MCF 10A (cell line): ENCODE measurements at regions not wholly inside any gene's neighbourhood (a gene's known extent, or its start where the extent isn't known, plus 50 kb on each side); places are given as distances from the start of the nearest gene placed in this dataset.

Experiments used
- BruUV-seq: library from RNA; stranded (reverse); fragments of 400-500 nt; replicated peaks from 2 replicates; lab custom pipeline; 2021; lab: Mats Ljungman, UMichigan
- CTCF ChIA-PET: fragments of 300-600 bp; sonication (Branson Sonifier 250); formaldehyde crosslinking; extraction: SDS; loops from one replicate; lab custom pipeline; 2021; ENCODE audit warnings: antibody characterized with exemption, inconsistent platforms; lab: Yijun Ruan, JAX
- POLR2A ChIA-PET: fragments of 300-600, 350-650 bp; sonication (Branson Sonifier 250); formaldehyde crosslinking; extraction: SDS; loops from one replicate; lab custom pipeline; 2020; ENCODE audit warnings: antibody characterized with exemption, inconsistent platforms; lab: Yijun Ruan, JAX
- DNase-seq: peaks from one replicate; pipeline ENCODE4 v3.0.0-alpha.2; 2018; ENCODE audit not compliant: unreplicated experiment
- H3K27ac Mint-ChIP-seq: one replicate; pipeline ENCODE4 v1.8.0; 2022; ENCODE audit warnings: mild to moderate bottlenecking, low read depth, mixed read lengths; ENCODE audit not compliant: unreplicated experiment
- H3K27me3 Mint-ChIP-seq: one replicate; pipeline ENCODE4 v1.8.0; 2022; ENCODE audit warnings: mixed read lengths; ENCODE audit not compliant: insufficient read depth, unreplicated experiment
- H3K36me3 Mint-ChIP-seq: one replicate; pipeline ENCODE4 v1.8.0; 2022; ENCODE audit warnings: mild to moderate bottlenecking, moderate library complexity, mixed read lengths; ENCODE audit not compliant: insufficient read depth, unreplicated experiment
- H3K4me1 Mint-ChIP-seq: one replicate; pipeline ENCODE4 v1.8.0; 2022; ENCODE audit warnings: mixed read lengths; ENCODE audit not compliant: insufficient read depth, unreplicated experiment
- H3K4me3 Mint-ChIP-seq: one replicate; pipeline ENCODE4 v1.8.0; 2022; ENCODE audit warnings: mild to moderate bottlenecking, moderate library complexity, mixed read lengths; ENCODE audit not compliant: unreplicated experiment
- H3K9me3 Mint-ChIP-seq: one replicate; pipeline ENCODE4 v1.8.0; 2022; ENCODE audit warnings: mixed read lengths; ENCODE audit not compliant: unreplicated experiment
- CTCF ChIP-seq: fragments of 200-600 bp; IDR thresholded peaks from one replicate; pipeline ENCODE4 v1.8.0; 2022; ENCODE audit warnings: antibody characterized with exemption, mild to moderate bottlenecking; ENCODE audit not compliant: unreplicated experiment
- intact Hi-C: fragments of 100-400 bp; cut with micrococcal nuclease; formaldehyde crosslinking; loops from 2 replicates; pipeline ENCODE4 v1.14.1; 2022

GRCh38 chrX:39171686-39172085, 370.4 kb downstream of the MID1IP1 start:
- H3K27ac Mint-ChIP-seq = no peak overlapping the region
- no peaks in the 10 kb centered on the region for H3K36me3 Mint-ChIP-seq
- ChIA-PET CTCF (no interaction called here), POLR2A (no interaction called here)
- H3K27me3 Mint-ChIP-seq = peaks cover 7% of the 10 kb centered on the region
- TF ChIP-seq CTCF = no peak
- intact Hi-C loops = no loop called here
- no peak overlapping the region for H3K4me3 Mint-ChIP-seq
- H3K9me3 Mint-ChIP-seq = no peaks in the 10 kb centered on the region
- no TSS peak for BruUV-seq
- peaks cover 5% of the 10 kb centered on the region for H3K4me1 Mint-ChIP-seq
- DNase-seq = no peak

GRCh38 chrX:39174241-39174771, 373.0 kb downstream of the MID1IP1 start:
- no peak for DNase-seq
- POLR2A ChIA-PET = no interaction called here
- CTCF ChIA-PET = interaction anchor here (0.5 to 0.7 kb wide), 2 partner anchors 17 to 22 kb away, joined by 3 read pairs; no protein-coding TSS in a partner anchor
- no peak for TF ChIP-seq CTCF
- Mint-ChIP-seq H3K4me1 (peaks cover 5% of the 10 kb centered on the region), H3K9me3 (no peaks in the 10 kb centered on the region), H3K27ac (no peak overlapping the region), H3K4me3 (no peak overlapping the region), H3K36me3 (no peaks in the 10 kb centered on the region), H3K27me3 (peaks cover 33% of the 10 kb centered on the region)
- intact Hi-C loops = no loop called here
- BruUV-seq = no TSS peak

GRCh38 chrX:39174772-39175417, 373.6 kb downstream of the MID1IP1 start:
- peak; percentile 20 for DNase-seq
- no peak for TF ChIP-seq CTCF
- peaks cover 39% of the 10 kb centered on the region for H3K27me3 Mint-ChIP-seq
- H3K4me1 Mint-ChIP-seq = peaks cover 5% of the 10 kb centered on the region
- no peaks in the 10 kb centered on the region for H3K36me3 Mint-ChIP-seq
- no peak overlapping the region for H3K4me3 Mint-ChIP-seq
- POLR2A ChIA-PET = no interaction called here
- H3K27ac Mint-ChIP-seq = no peak overlapping the region
- intact Hi-C loops = no loop called here
- BruUV-seq = no TSS peak
- H3K9me3 Mint-ChIP-seq = no peaks in the 10 kb centered on the region
- CTCF ChIA-PET = interaction anchor here (0.5 to 0.7 kb wide), 2 partner anchors 17 to 26 kb away, joined by 3 read pairs; no protein-coding TSS in a partner anchor

GRCh38 chrX:39175418-39176057, 374.3 kb downstream of the MID1IP1 start:
- Mint-ChIP-seq H3K4me3 (no peak overlapping the region), H3K9me3 (no peaks in the 10 kb centered on the region), H3K27me3 (peaks cover 39% of the 10 kb centered on the region), H3K27ac (no peak overlapping the region), H3K36me3 (no peaks in the 10 kb centered on the region), H3K4me1 (peaks cover 5% of the 10 kb centered on the region)
- ChIA-PET CTCF (interaction anchor here (0.7 kb wide), 1 partner anchor 25 kb away, joined by 3 read pairs; no protein-coding TSS in a partner anchor), POLR2A (no interaction called here)
- DNase-seq = no peak
- intact Hi-C loops = no loop called here
- TF ChIP-seq CTCF = no peak
- BruUV-seq = no TSS peak
